Astrocyte of the cerebellum (primary cell): ENCODE measurements at regions not wholly inside any gene's neighbourhood (a gene's known extent, or its start where the extent isn't known, plus 50 kb on each side); places are given as distances from the start of the nearest gene placed in this dataset.

Source experiments
- DNase-seq: peaks from one replicate; pipeline ENCODE4 v3.0.0-alpha.2; 2011; ENCODE audit warnings: low read depth
- H3K4me3 ChIP-seq: 2 replicates; pipeline ENCODE4 v1.5.1; 2011; ENCODE audit warnings: mild to moderate bottlenecking, low read depth, low read length, moderate library complexity
- in situ Hi-C: cut with HindIII; loops from 2 replicates; pipeline ENCODE4 v1.10.0; 2017; ENCODE audit warnings: low sequenced_read_pairs
- TF ChIP-seq, protein P1 (sequence below): IDR thresholded peaks from 2 replicates; pipeline ENCODE4 v1.5.1; 2012; ENCODE audit warnings: low read length, low read depth, moderate library complexity, mild to moderate bottlenecking; ENCODE audit errors: missing control alignments

DNA sequence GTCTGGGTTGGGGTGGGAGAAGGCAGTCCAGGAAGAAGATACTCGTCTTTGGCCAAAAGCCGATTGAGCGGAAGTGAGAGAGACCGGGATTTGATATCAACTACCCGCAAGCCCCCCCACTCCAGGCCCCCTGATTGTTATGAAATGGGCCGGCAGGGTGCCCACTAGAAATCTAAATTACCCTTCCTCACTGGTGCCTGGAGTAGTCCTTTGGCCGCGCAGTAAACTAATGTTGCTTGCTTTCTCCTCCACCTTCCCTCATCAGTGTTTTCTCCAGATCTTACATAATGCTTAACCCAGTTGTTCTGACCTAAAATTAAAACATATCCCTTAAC is 119.2 kb upstream of the BARHL2 start:
- peak overlapping the region; percentile 5 for H3K4me3 ChIP-seq
- DNase-seq: no peak
- TF ChIP-seq, protein P1, sequence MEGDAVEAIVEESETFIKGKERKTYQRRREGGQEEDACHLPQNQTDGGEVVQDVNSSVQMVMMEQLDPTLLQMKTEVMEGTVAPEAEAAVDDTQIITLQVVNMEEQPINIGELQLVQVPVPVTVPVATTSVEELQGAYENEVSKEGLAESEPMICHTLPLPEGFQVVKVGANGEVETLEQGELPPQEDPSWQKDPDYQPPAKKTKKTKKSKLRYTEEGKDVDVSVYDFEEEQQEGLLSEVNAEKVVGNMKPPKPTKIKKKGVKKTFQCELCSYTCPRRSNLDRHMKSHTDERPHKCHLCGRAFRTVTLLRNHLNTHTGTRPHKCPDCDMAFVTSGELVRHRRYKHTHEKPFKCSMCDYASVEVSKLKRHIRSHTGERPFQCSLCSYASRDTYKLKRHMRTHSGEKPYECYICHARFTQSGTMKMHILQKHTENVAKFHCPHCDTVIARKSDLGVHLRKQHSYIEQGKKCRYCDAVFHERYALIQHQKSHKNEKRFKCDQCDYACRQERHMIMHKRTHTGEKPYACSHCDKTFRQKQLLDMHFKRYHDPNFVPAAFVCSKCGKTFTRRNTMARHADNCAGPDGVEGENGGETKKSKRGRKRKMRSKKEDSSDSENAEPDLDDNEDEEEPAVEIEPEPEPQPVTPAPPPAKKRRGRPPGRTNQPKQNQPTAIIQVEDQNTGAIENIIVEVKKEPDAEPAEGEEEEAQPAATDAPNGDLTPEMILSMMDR: no peak
- in situ Hi-C loops: no loop called here

GRCh38 chr1:90835661-90836344 is 118.7 kb upstream of the BARHL2 start:
- H3K4me3 ChIP-seq: peak overlapping the region; percentile 5
- in situ Hi-C loops: no loop called here
- no peak for DNase-seq
- TF ChIP-seq, protein P1: no peak

GRCh38 chr1:90834886-90835660 is 118.0 kb upstream of the BARHL2 start:
- H3K4me3 ChIP-seq: no peak overlapping the region
- in situ Hi-C loops: no loop called here
- DNase-seq: no peak
- TF ChIP-seq, protein P1: no peak

GRCh38 chr1:90834354-90834885 is 117.3 kb upstream of the BARHL2 start:
- TF ChIP-seq, protein P1: no peak
- in situ Hi-C loops: no loop called here
- no peak for DNase-seq
- no peak overlapping the region for H3K4me3 ChIP-seq

- in situ Hi-C loops: no loop called here
- DNase-seq: no peak
- TF ChIP-seq, protein P1: no peak
- no peak overlapping the region for H3K4me3 ChIP-seq
Observed at GRCh38 chr1:90833466-90834110, 116.5 kb upstream of the BARHL2 start.

DNA sequence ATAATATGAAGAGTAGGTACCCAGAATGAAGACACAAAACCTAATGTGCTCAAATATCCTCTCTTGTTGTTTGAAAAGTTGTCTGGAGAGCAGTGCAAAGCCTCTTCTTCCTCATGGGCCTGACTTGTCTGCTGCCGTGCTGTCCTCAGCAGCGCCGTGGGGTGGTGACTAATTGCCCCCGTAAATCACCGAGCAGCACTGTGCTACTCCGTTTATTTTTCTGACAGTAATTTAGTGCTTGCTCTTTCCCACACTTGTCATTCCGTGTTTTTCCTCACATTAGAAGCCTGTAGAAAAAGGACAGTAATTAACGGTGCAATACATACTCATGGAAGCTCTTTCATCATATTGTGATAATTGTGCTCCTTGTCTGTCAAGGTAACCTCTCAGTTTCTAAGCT is 114.8 kb upstream of the BARHL2 start:
- TF ChIP-seq, protein P1: no peak
- no peak overlapping the region for H3K4me3 ChIP-seq
- in situ Hi-C loops: no loop called here
- no peak for DNase-seq
